Astrocyte of the cerebellum (primary cell): ENCODE measurements at regions not wholly inside any gene's neighbourhood (a gene's known extent, or its start where the extent isn't known, plus 50 kb on each side); places are given as distances from the start of the nearest gene placed in this dataset.

ENCODE experiments used
- DNase-seq: peaks from one replicate; pipeline ENCODE4 v3.0.0-alpha.2; 2011; ENCODE audit warnings: low read depth
- H3K4me3 ChIP-seq: 2 replicates; pipeline ENCODE4 v1.5.1; 2011; ENCODE audit warnings: mild to moderate bottlenecking, low read depth, low read length, moderate library complexity
- CTCF ChIP-seq: IDR thresholded peaks from 2 replicates; pipeline ENCODE4 v1.5.1; 2012; ENCODE audit warnings: low read length, low read depth, moderate library complexity, mild to moderate bottlenecking; ENCODE audit errors: missing control alignments
- in situ Hi-C: cut with HindIII; loops from 2 replicates; pipeline ENCODE4 v1.10.0; 2017; ENCODE audit warnings: low sequenced_read_pairs

- no peak for TF ChIP-seq CTCF
- no peak for DNase-seq
- in situ Hi-C loops = no loop called here
- H3K4me3 ChIP-seq = no peak overlapping the region
Observed at GRCh38 chr2:201977651-201978050, 56.0 kb upstream of the FZD7 start.

GRCh38 chr2:201978333-201978732, 55.3 kb upstream of the FZD7 start:
- DNase-seq = no peak
- H3K4me3 ChIP-seq = no peak overlapping the region
- in situ Hi-C loops = no loop called here

GRCh38 chr2:201978986-201979385, 54.7 kb upstream of the FZD7 start:
- DNase-seq = no peak
- no peak overlapping the region for H3K4me3 ChIP-seq
- in situ Hi-C loops = no loop called here
- no peak for TF ChIP-seq CTCF

More at GRCh38 chr2:201978333-201978732, 55.3 kb upstream of the FZD7 start:
- TF ChIP-seq CTCF = no peak

- in situ Hi-C loops = no loop called here
- H3K4me3 ChIP-seq = no peak overlapping the region
Observed at GRCh38 chr2:201980389-201980821, 53.2 kb upstream of the FZD7 start.

GRCh38 chr2:201980946-201981345, 52.7 kb upstream of the FZD7 start:
- TF ChIP-seq CTCF = no peak
- no peak overlapping the region for H3K4me3 ChIP-seq
- in situ Hi-C loops = no loop called here
- no peak for DNase-seq

More at GRCh38 chr2:201980389-201980821, 53.2 kb upstream of the FZD7 start:
- no peak for TF ChIP-seq CTCF
- no peak for DNase-seq

- no peak overlapping the region for H3K4me3 ChIP-seq
- DNase-seq = no peak
- in situ Hi-C loops = no loop called here
- TF ChIP-seq CTCF = no peak
Observed at GRCh38 chr2:201983174-201983573, 50.5 kb upstream of the FZD7 start.

GRCh38 chr2:201983800-201984199, 49.9 kb upstream of the FZD7 start:
- in situ Hi-C loops = no loop called here
- TF ChIP-seq CTCF = no peak
- no peak for DNase-seq
- no peak overlapping the region for H3K4me3 ChIP-seq
